Endodermal cell (in vitro differentiated cells): ENCODE measurements at regions not wholly inside any gene's neighbourhood (a gene's known extent, or its start where the extent isn't known, plus 50 kb on each side); places are given as distances from the start of the nearest gene placed in this dataset.
"Not testable (repeated sequence)": the region's sequence is repeated elsewhere in the genome, so short reads cannot be mapped to it uniquely, and the experiment has no call there.

Experiments used
- DNase-seq: peaks from one replicate; pipeline ENCODE4 v3.0.0-alpha.2; 2017
- H3K27ac ChIP-seq: 2 replicates; pipeline ENCODE4 v1.5.1; 2013; ENCODE audit warnings: mild to moderate bottlenecking, low read depth, low read length, moderate library complexity
- H3K27me3 ChIP-seq: 2 replicates; pipeline ENCODE4 v1.6.1; 2013; ENCODE audit warnings: mild to moderate bottlenecking, low read length, moderate library complexity; ENCODE audit not compliant: insufficient read depth, control insufficient read depth, poor library complexity, severe bottlenecking
- H3K36me3 ChIP-seq: 2 replicates; pipeline ENCODE4 v1.7.0; 2013; ENCODE audit warnings: mild to moderate bottlenecking, low read length, moderate library complexity; ENCODE audit not compliant: control insufficient read depth, insufficient read depth
- H3K4me1 ChIP-seq: one replicate; pipeline ENCODE4 v1.7.0; 2013; ENCODE audit warnings: low read length; ENCODE audit not compliant: control insufficient read depth, insufficient read depth
- H3K4me3 ChIP-seq: 2 replicates; pipeline ENCODE4 v1.5.1; 2013; ENCODE audit warnings: mild to moderate bottlenecking, low read length, moderate library complexity
- H3K9ac ChIP-seq: 2 replicates; pipeline ENCODE4 v1.6.1; 2013; ENCODE audit warnings: mild to moderate bottlenecking, low read length, moderate library complexity; ENCODE audit not compliant: poor library complexity, severe bottlenecking; ENCODE audit errors: extremely low read depth
- H3K9me3 ChIP-seq: 2 replicates; pipeline ENCODE4 v1.6.1; 2013; ENCODE audit warnings: mild to moderate bottlenecking, low read length, moderate library complexity; ENCODE audit not compliant: control insufficient read depth
- H3K27ac Mint-ChIP-seq: 2 replicates; pipeline ENCODE4 v1.8.0; 2020; ENCODE audit warnings: mixed read lengths
- H3K27me3 Mint-ChIP-seq: 2 replicates; pipeline ENCODE4 v1.8.0; 2021; ENCODE audit warnings: mild to moderate bottlenecking, mixed read lengths; ENCODE audit not compliant: insufficient read depth
- H3K36me3 Mint-ChIP-seq: 2 replicates; pipeline ENCODE4 v1.8.0; 2020; ENCODE audit warnings: low read depth, mixed read lengths
- H3K4me1 Mint-ChIP-seq: 2 replicates; pipeline ENCODE4 v1.8.0; 2020; ENCODE audit warnings: mixed read lengths
- H3K4me3 Mint-ChIP-seq: 2 replicates; pipeline ENCODE4 v1.8.0; 2020; ENCODE audit warnings: mild to moderate bottlenecking, moderate library complexity, mixed read lengths
- H3K9me3 Mint-ChIP-seq: 2 replicates; pipeline ENCODE4 v1.8.0; 2020; ENCODE audit warnings: mild to moderate bottlenecking, mixed read lengths
- WGBS, 2 experiments: methylation state at CpG; one replicate each; pipeline versions ENCODE4 v1.1.5 to v1.1.7; 2013; ENCODE audit warnings: missing lambda C conversion rate in 2 of 2, mixed read lengths in 1 of 2; ENCODE audit not compliant: insufficient coverage in 1 of 2, insufficient read length in 1 of 2; 5-methylcytosine and 5-hydroxymethylcytosine counted together
- TF ChIP-seq, protein P1 (sequence below): fragments of 200-600 bp; sonication (generic); conservative IDR thresholded peaks from 2 replicates; pipeline ENCODE4 v1.5.0; 2021; ENCODE audit warnings: antibody characterized with exemption, mild to moderate bottlenecking

DNA sequence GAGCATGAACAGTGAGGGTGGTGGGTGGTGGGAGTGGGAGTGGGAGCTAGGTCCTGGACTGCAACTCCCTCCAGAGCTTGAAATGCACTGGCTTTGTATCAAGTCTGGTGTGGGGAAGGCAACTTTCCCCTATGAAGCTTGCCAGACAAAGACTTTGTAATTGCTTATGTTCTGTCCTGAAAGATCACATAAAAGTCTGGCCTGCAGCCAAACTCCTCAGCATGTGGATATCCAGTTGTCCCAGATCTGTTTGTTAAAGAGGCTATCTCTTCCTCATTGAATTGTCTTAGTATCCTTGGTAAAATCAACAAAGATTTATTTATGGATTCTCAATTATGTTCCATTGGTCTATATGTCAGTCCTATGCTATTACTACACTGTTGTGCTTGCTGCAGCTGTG lies 607.9 kb downstream of the GLUD2 start:
- no peak for DNase-seq
- TF ChIP-seq, protein P1, sequence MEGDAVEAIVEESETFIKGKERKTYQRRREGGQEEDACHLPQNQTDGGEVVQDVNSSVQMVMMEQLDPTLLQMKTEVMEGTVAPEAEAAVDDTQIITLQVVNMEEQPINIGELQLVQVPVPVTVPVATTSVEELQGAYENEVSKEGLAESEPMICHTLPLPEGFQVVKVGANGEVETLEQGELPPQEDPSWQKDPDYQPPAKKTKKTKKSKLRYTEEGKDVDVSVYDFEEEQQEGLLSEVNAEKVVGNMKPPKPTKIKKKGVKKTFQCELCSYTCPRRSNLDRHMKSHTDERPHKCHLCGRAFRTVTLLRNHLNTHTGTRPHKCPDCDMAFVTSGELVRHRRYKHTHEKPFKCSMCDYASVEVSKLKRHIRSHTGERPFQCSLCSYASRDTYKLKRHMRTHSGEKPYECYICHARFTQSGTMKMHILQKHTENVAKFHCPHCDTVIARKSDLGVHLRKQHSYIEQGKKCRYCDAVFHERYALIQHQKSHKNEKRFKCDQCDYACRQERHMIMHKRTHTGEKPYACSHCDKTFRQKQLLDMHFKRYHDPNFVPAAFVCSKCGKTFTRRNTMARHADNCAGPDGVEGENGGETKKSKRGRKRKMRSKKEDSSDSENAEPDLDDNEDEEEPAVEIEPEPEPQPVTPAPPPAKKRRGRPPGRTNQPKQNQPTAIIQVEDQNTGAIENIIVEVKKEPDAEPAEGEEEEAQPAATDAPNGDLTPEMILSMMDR: no peak
- no peaks in the 10 kb centered on the region for H3K4me1 ChIP-seq
- Mint-ChIP-seq H3K27me3 (no peaks in the 10 kb centered on the region), H3K27ac (no peak overlapping the region), H3K4me1 (no peaks in the 10 kb centered on the region), H3K36me3 (no peaks in the 10 kb centered on the region), H3K9me3 (peaks cover 51% of the 10 kb centered on the region), H3K4me3 (no peak overlapping the region)
- H3K4me3 ChIP-seq: no peak overlapping the region
- H3K9ac ChIP-seq: no peak overlapping the region
- H3K27ac ChIP-seq: no peak overlapping the region
- peaks cover 8% of the 10 kb centered on the region for H3K9me3 ChIP-seq
- H3K27me3 ChIP-seq: no peaks in the 10 kb centered on the region
- H3K36me3 ChIP-seq: no peaks in the 10 kb centered on the region

DNA sequence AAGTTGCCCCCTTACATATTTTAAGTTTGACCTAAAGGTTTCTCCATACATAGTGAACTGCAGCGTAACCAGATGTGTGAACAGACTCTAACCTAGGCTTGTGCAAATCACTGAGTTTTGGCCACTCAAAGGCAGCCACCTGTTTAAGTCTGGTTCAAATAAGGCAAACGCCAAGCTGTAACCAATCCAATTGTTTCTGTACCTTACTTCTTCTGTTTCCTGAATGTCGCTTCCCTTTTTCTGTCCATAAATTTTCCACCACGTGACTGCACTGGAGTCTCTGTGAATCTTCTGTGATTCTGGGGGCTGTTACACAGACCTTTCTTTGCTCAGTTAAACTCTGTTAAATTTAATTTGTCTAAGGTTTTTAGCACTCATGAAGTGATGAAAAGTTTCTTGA lies 618.8 kb downstream of the GLUD2 start:
- no peaks in the 10 kb centered on the region for H3K4me1 Mint-ChIP-seq
- H3K4me1 ChIP-seq: no peaks in the 10 kb centered on the region
- peaks cover 31% of the 10 kb centered on the region for H3K9me3 Mint-ChIP-seq
- no peaks in the 10 kb centered on the region for H3K27me3 ChIP-seq
- 93 to 96% methylated on average over 2 to 4 of the region's 4 CpGs for WGBS, 2 experiments
- no peak for DNase-seq
- no peak overlapping the region for H3K4me3 Mint-ChIP-seq
- no peaks in the 10 kb centered on the region for H3K27me3 Mint-ChIP-seq
- H3K27ac ChIP-seq: no peak overlapping the region
- TF ChIP-seq, protein P1: no peak
- no peak overlapping the region for H3K4me3 ChIP-seq
- H3K36me3 ChIP-seq: no peaks in the 10 kb centered on the region
- no peak overlapping the region for H3K27ac Mint-ChIP-seq
- H3K9me3 ChIP-seq: no peaks in the 10 kb centered on the region
- H3K9ac ChIP-seq: no peak overlapping the region
- H3K36me3 Mint-ChIP-seq: no peaks in the 10 kb centered on the region

DNA sequence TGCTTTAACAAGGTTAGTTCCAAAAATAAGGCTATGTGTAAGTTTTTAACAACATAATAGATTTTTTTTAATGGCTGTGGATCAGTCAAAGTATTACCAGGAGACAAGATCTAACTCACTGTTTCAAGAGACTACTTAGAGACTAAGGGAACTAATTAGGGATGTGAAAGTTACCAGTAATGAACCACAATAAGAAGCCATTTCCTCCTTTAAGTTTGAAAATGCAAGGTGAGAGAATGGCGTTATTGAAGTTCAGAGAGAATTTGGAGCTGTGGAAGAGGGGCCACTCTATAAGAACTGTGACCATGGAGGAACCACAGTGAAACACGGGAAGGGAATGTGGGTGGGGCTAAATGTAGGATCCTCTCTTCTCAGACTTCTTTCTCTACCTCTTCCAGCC lies 624.2 kb downstream of the GLUD2 start:
- H3K27me3 Mint-ChIP-seq: no peaks in the 10 kb centered on the region
- Histone ChIP-seq H3K4me1 (no peaks in the 10 kb centered on the region), H3K9me3 (no peaks in the 10 kb centered on the region), H3K36me3 (no peaks in the 10 kb centered on the region), H3K27me3 (no peaks in the 10 kb centered on the region), H3K9ac (no peak overlapping the region), H3K27ac (no peak overlapping the region), H3K4me3 (no peak overlapping the region)
- peaks cover 38% of the 10 kb centered on the region for H3K9me3 Mint-ChIP-seq
- WGBS, 2 experiments: 100% methylated on average over 1 of the region's 2 CpGs; no CpG with 5 or more reads in 1 of the 2 experiments
- H3K4me3 Mint-ChIP-seq: no peak overlapping the region
- DNase-seq: no peak
- H3K36me3 Mint-ChIP-seq: no peaks in the 10 kb centered on the region
- no peak overlapping the region for H3K27ac Mint-ChIP-seq
- H3K4me1 Mint-ChIP-seq: no peaks in the 10 kb centered on the region
- TF ChIP-seq, protein P1: no peak

DNA sequence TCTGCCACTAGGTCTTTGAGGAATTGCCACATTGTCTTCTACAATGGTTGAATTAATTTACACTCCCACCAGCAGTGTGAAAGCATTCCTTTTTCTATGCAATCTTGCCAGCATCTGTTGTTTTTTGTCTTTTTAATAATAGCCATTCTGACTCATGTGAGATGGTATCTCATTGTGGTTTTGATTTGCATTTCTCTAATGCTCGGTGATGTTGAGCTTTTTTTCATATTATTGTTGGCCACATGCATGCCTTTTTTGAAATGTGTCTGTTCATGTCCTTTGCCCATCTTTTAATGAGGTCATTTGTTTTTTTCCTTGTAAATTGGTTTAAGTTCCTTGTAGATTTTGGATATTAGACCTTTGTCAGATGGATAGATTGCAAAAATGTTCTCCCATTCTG lies 661.8 kb downstream of the GLUD2 start:
- not testable (repeated sequence) for H3K9ac ChIP-seq, DNase-seq, H3K4me1 Mint-ChIP-seq, H3K9me3 ChIP-seq, H3K27me3 ChIP-seq, H3K4me1 ChIP-seq, H3K36me3 Mint-ChIP-seq, H3K4me3 Mint-ChIP-seq, H3K27ac Mint-ChIP-seq, H3K27me3 Mint-ChIP-seq, H3K4me3 ChIP-seq, H3K36me3 ChIP-seq, H3K27ac ChIP-seq
- peaks cover 74% of the 10 kb centered on the region for H3K9me3 Mint-ChIP-seq
- 88% methylated on average over 1 of the region's 1 CpG; no CpG with 5 or more reads in 1 of the 2 experiments for WGBS, 2 experiments
